ENCODE measurements at regions not wholly inside any gene's neighbourhood (a gene's known extent, or its start where the extent isn't known, plus 50 kb on each side); places are given as distances from the start of the nearest gene placed in this dataset.

DNA sequence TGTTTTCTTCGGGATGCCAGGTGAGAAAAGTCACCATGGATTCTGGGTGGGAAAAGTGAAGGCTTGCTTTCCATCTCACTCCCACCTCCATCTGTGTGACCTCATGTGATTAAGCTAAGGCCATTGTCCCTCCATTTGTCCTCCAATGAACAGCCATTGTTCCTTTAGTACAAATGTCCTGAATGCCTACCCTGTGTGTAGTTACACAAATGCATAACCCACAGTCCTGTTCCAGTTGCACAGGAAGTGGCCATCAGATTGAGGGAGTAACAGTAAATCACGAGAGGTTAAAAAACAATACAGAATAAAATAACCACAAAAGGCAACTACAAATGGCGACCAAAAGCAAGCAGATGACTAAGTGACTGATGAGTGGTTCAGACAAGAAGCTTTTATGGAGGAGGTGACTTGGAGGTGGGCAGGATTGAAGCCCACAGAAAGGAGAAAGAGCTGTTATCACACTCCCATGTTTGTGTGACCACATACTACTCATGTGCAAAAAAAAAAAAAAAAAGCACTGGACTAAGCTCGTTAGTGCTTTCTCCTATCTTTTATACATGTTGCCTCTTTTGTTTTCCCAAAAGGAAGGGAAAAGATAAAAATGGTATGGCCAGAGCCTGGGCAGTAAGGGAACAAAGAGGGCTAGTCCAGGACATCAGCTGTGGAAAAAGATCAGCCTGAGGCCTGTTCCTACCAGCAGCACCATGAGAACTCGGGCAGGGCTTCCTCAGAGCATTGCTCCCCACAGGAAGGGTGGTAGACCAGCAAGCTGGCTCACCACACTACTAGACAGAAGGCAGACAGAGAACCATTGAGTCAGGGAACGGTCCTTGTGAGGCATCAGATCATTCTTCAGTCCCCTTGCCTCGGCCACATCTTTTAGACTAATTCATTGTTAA lies 111.0 kb downstream of the TFAP2A start:
- no peak overlapping the region for H3K27ac ChIP-seq (ENCODE audit: low read depth, low read length)
- no peak overlapping the region for H3K9ac ChIP-seq (ENCODE audit: low read length)
- H3K4me1 ChIP-seq (ENCODE audit: insufficient read depth, low read length) = no peaks in the 10 kb centered on the region

DNA sequence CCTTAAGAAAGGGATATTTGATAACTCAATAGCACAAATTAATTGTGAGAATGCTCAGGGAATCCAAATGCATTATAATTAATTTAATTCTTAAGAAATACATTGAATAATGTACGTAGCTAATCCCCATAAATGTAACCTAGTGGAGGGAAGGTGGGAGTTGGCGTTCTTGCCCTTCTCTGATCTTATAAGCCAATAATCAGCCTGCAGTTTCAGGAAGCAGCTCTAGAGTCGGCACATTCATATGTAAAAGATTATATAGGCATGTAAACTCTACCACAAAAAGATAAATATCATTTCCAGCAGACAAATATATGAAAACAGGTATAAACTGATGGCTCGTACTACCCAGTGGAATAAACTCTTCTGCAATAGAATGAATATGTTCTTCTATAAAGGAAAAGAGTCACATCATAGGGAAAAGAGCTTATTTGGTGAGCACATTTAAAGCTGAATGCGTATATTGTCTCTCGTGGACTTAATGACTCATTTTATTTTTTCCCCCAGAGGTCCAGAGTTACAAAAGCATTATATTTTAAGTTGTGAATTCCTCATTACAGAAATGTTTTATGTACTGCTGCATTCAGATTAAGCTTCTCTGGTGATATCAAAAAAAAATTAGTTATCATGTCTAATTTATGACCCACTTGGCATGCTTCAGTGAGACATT lies 112.2 kb downstream of the TFAP2A start:
- Histone ChIP-seq H3K4me3 (ENCODE audit: low read depth in 1 of 2, low read length in 2 of 2) (no peak overlapping the region), H3K36me3 (ENCODE audit: insufficient read depth, low read length) (no peaks in the 10 kb centered on the region), H3K4me1 (ENCODE audit: insufficient read depth, low read length) (no peaks in the 10 kb centered on the region), H3K9me3 (ENCODE audit: low read length) (no peaks in the 10 kb centered on the region), H3K27me3 (ENCODE audit: control insufficient read depth in 1 of 2, insufficient read depth in 2 of 2, low read length in 2 of 2) (no peaks in the 10 kb centered on the region), H3K9ac (ENCODE audit: low read length) (no peak overlapping the region), H3K27ac (ENCODE audit: low read depth, low read length) (no peak overlapping the region)

More for the DNA sequence above, 111.0 kb downstream of the TFAP2A start:
- H3K27me3 ChIP-seq (ENCODE audit: control insufficient read depth in 1 of 2, insufficient read depth in 2 of 2, low read length in 2 of 2) = no peaks in the 10 kb centered on the region
- no peak overlapping the region for H3K4me3 ChIP-seq (ENCODE audit: low read depth in 1 of 2, low read length in 2 of 2)
- no peaks in the 10 kb centered on the region for H3K36me3 ChIP-seq (ENCODE audit: insufficient read depth, low read length)
- no peaks in the 10 kb centered on the region for H3K9me3 ChIP-seq (ENCODE audit: low read length)

DNA sequence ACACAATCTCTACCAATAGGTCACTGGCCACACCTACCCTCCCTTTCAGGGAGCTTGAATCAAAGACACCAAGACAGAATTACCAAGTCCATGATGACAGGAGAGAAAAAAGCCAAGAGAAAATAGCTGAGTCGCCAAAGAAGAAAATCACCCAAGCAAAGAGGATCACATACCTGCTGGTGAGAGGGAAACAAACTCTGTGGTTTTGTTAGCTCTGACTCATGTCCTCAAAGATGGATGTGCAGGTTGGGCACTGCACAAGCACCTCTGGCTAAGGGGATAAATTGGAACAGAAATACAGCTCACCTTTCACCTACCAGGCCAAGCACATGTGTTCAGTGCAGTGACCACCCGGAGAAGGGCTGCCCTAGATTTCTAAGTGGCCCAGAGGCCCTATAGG lies 114.8 kb downstream of the TFAP2A start:
- no peak overlapping the region for H3K9ac ChIP-seq (ENCODE audit: low read length)
- H3K36me3 ChIP-seq (ENCODE audit: insufficient read depth, low read length) = no peaks in the 10 kb centered on the region
- no peaks in the 10 kb centered on the region for H3K27me3 ChIP-seq (ENCODE audit: control insufficient read depth in 1 of 2, insufficient read depth in 2 of 2, low read length in 2 of 2)
- no peaks in the 10 kb centered on the region for H3K4me1 ChIP-seq (ENCODE audit: insufficient read depth, low read length)
- no peak overlapping the region for H3K27ac ChIP-seq (ENCODE audit: low read depth, low read length)
- no peak overlapping the region for H3K4me3 ChIP-seq (ENCODE audit: low read depth in 1 of 2, low read length in 2 of 2)
- no peaks in the 10 kb centered on the region for H3K9me3 ChIP-seq (ENCODE audit: low read length)

DNA sequence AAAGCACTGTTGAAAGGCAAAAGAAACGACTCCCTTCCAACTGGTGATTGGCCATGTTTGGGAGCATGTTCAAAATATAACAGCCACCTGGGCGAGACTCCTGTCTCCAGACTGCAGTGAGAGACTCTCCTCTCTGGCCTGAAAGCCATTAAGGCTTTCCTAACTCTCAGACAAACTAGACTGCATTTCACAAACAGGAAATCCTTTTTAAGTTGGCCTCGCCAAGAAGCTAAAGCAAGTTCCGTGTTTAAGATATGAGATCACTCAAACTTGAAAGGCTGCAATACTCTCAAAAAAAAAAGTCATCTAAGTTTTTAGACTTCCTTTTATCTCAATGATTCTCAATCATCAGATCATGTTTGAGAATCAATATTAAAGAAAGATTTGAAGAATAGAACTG lies 117.0 kb downstream of the TFAP2A start:
- H3K36me3 ChIP-seq (ENCODE audit: insufficient read depth, low read length) = no peaks in the 10 kb centered on the region
- no peaks in the 10 kb centered on the region for H3K4me1 ChIP-seq (ENCODE audit: insufficient read depth, low read length)
- H3K9me3 ChIP-seq (ENCODE audit: low read length) = no peaks in the 10 kb centered on the region
- no peaks in the 10 kb centered on the region for H3K27me3 ChIP-seq (ENCODE audit: control insufficient read depth in 1 of 2, insufficient read depth in 2 of 2, low read length in 2 of 2)
- no peak overlapping the region for H3K27ac ChIP-seq (ENCODE audit: low read depth, low read length)
- no peak overlapping the region for H3K4me3 ChIP-seq (ENCODE audit: low read depth in 1 of 2, low read length in 2 of 2)
- no peak overlapping the region for H3K9ac ChIP-seq (ENCODE audit: low read length)

DNA sequence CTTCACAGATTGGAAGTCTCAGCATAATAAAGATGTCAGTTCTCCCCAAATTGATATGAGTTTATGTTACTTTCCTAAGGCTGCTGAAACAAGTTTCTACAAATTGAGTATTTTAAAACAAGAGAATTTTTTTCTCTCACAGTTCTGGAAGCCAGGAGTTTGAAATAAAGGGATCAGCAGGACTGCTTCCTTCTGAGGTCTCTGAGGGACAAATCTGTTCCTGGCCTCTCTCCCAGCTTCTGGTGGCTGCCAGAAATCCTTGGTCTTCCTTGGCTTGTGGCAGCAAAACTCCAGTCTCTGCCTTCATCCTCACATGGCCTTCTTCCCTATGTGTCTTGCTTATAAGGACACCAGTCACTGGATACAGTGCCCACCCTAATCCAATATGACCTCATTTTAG lies 136.1 kb downstream of the TFAP2A start:
- no peaks in the 10 kb centered on the region for H3K27me3 ChIP-seq (ENCODE audit: control insufficient read depth in 1 of 2, insufficient read depth in 2 of 2, low read length in 2 of 2)
- no peak overlapping the region for H3K27ac ChIP-seq (ENCODE audit: low read depth, low read length)
- no peaks in the 10 kb centered on the region for H3K9me3 ChIP-seq (ENCODE audit: low read length)
- H3K4me3 ChIP-seq (ENCODE audit: low read depth in 1 of 2, low read length in 2 of 2) = no peak overlapping the region
- no peaks in the 10 kb centered on the region for H3K4me1 ChIP-seq (ENCODE audit: insufficient read depth, low read length)
- no peak overlapping the region for H3K9ac ChIP-seq (ENCODE audit: low read length)
- no peaks in the 10 kb centered on the region for H3K36me3 ChIP-seq (ENCODE audit: insufficient read depth, low read length)

DNA sequence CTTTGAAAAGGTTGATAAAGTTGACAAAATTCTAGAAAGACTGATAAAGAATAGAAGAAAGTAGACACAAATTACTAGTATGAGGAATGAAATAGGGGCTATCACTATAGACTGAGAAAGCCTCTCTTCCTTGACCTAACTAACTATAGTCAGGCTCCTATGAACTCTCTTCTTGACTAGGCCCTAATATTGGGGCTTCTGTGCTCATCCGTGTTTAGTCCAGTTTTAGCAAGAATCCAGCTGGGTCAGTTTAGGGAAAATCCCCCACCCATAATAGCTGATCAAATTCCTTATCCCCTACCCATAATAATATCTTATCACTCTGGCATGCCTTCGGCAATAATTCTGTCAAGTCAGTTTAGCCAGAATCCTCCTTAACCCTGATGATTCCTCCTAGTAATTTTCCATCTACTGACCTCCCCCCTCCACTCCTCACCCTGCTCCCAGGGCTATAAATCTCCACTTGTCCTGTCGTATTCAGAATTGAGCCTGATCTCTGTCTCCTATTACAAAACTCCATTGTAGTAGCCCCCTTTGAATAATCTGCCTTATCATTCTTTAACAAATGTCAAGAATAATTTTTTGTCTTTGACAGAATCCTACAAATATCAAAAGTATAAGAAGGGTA lies 138.1 kb downstream of the TFAP2A start:
- H3K36me3 ChIP-seq (ENCODE audit: insufficient read depth, low read length) = no peaks in the 10 kb centered on the region
- no peak overlapping the region for H3K9ac ChIP-seq (ENCODE audit: low read length)
- H3K4me1 ChIP-seq (ENCODE audit: insufficient read depth, low read length) = no peaks in the 10 kb centered on the region
- no peaks in the 10 kb centered on the region for H3K27me3 ChIP-seq (ENCODE audit: control insufficient read depth in 1 of 2, insufficient read depth in 2 of 2, low read length in 2 of 2)
- H3K27ac ChIP-seq (ENCODE audit: low read depth, low read length) = no peak overlapping the region
- no peaks in the 10 kb centered on the region for H3K9me3 ChIP-seq (ENCODE audit: low read length)
- H3K4me3 ChIP-seq (ENCODE audit: low read depth in 1 of 2, low read length in 2 of 2) = no peak overlapping the region

DNA sequence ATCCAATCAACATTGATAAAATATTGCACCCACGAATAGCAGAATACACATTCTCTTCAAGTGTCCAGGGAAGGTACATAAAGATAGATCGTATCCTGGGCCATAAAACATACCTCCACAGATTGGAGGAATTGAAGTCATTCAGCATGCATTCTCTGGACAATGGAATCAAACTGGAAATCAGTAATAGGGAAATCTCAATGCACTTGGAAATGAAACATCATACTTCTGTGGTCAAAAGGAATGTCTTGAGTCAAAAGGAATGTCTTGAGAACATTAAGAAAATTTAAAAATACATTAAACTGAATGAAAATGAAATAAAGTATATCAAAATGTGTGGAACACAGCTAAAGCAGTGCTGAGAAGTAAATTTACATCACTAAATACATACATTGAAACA lies 138.8 kb downstream of the TFAP2A start:
- H3K4me3 ChIP-seq (ENCODE audit: low read depth in 1 of 2, low read length in 2 of 2) = no peak overlapping the region
- no peaks in the 10 kb centered on the region for H3K4me1 ChIP-seq (ENCODE audit: insufficient read depth, low read length)
- H3K27me3 ChIP-seq (ENCODE audit: control insufficient read depth in 1 of 2, insufficient read depth in 2 of 2, low read length in 2 of 2) = no peaks in the 10 kb centered on the region
- no peaks in the 10 kb centered on the region for H3K9me3 ChIP-seq (ENCODE audit: low read length)
- no peak overlapping the region for H3K9ac ChIP-seq (ENCODE audit: low read length)
- H3K27ac ChIP-seq (ENCODE audit: low read depth, low read length) = no peak overlapping the region
- no peaks in the 10 kb centered on the region for H3K36me3 ChIP-seq (ENCODE audit: insufficient read depth, low read length)

DNA sequence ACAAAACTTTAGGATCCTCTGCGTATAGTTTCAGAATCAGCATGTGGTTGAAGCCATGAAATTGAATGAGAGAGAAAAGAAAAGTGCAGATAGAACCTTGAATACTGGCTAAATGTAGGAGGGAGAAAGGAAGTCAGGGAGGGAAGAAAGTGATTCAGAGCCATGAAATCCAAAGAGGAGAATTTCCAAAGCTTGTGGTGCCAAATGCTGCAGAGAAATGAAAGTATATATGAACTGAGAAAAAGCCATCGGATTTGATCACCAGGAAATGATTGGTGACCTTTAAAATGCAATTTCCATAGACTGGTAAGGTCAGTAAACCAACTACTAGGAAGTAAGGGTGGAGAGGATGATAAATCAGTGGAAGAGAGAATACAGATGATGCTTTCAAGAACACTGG lies 142.3 kb downstream of the TFAP2A start:
- no peaks in the 10 kb centered on the region for H3K4me1 ChIP-seq (ENCODE audit: insufficient read depth, low read length)
- H3K9me3 ChIP-seq (ENCODE audit: low read length) = no peaks in the 10 kb centered on the region
- H3K27ac ChIP-seq (ENCODE audit: low read depth, low read length) = no peak overlapping the region
- H3K9ac ChIP-seq (ENCODE audit: low read length) = no peak overlapping the region
- H3K4me3 ChIP-seq (ENCODE audit: low read depth in 1 of 2, low read length in 2 of 2) = no peak overlapping the region
- H3K36me3 ChIP-seq (ENCODE audit: insufficient read depth, low read length) = no peaks in the 10 kb centered on the region
- H3K27me3 ChIP-seq (ENCODE audit: control insufficient read depth in 1 of 2, insufficient read depth in 2 of 2, low read length in 2 of 2) = peaks cover 0 to 7% of the 10 kb centered on the region in 2 donors

DNA sequence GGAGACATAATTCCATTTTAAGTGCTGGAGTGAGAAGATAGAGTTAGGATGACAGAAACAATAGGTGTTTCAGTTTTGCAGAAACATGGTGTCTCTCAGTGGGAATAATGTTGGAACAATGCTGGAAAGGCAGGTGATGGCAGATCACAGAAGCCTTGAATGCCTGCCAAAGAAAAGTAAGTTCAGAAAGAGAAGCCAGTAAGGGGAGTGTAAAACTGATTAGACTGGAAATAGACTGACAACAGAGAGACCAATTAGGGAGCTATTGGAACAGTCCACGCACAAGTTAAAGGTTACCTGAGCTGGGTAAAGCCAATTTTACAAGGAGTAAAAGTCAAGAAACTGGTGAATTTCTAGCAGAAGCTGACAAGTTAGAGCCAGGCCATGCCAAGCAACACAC lies 142.9 kb downstream of the TFAP2A start:
- Histone ChIP-seq H3K9ac (ENCODE audit: low read length) (no peak overlapping the region), H3K4me3 (ENCODE audit: low read depth in 1 of 2, low read length in 2 of 2) (no peak overlapping the region), H3K4me1 (ENCODE audit: insufficient read depth, low read length) (no peaks in the 10 kb centered on the region), H3K27ac (ENCODE audit: low read depth, low read length) (no peak overlapping the region), H3K27me3 (ENCODE audit: control insufficient read depth in 1 of 2, insufficient read depth in 2 of 2, low read length in 2 of 2) (peaks cover 0 to 7% of the 10 kb centered on the region in 2 donors), H3K9me3 (ENCODE audit: low read length) (no peaks in the 10 kb centered on the region), H3K36me3 (ENCODE audit: insufficient read depth, low read length) (no peaks in the 10 kb centered on the region)

DNA sequence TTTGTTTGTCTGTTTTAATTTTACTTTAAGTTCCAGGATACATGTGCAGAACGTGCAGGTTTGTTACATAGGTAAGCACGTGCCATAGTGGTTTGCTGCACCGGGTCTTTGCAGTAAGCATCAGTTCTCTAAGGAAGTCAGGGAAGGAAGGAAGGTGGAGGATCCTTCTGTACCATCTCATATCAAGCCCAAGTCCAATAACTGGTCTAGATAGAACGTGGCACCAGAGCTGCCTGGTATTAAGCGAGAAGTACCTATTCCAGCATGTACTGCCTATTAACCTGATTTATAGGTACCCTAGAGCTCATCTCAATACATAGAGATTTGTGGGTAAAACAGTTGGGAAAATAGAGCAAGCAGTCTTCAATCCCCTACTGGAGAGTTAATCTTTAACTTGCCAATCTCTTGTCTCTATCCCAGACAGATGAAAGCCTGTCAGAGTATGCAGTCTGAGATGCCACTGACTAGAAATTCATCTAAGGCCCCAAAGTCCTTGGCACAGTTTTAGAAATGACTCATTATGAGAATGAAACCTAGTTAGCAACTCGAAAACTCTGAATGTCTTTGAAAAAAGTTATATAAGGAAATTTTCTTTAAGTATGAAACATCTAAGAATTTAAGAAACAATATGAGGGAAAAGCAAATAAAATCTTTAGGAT lies 144.9 kb downstream of the TFAP2A start:
- Histone ChIP-seq H3K9ac (ENCODE audit: low read length) (no peak overlapping the region), H3K4me3 (ENCODE audit: low read depth in 1 of 2, low read length in 2 of 2) (no peak overlapping the region), H3K9me3 (ENCODE audit: low read length) (no peaks in the 10 kb centered on the region), H3K4me1 (ENCODE audit: insufficient read depth, low read length) (no peaks in the 10 kb centered on the region), H3K27ac (ENCODE audit: low read depth, low read length) (no peak overlapping the region), H3K27me3 (ENCODE audit: control insufficient read depth in 1 of 2, insufficient read depth in 2 of 2, low read length in 2 of 2) (peaks cover 0 to 7% of the 10 kb centered on the region in 2 donors), H3K36me3 (ENCODE audit: insufficient read depth, low read length) (no peaks in the 10 kb centered on the region)

DNA sequence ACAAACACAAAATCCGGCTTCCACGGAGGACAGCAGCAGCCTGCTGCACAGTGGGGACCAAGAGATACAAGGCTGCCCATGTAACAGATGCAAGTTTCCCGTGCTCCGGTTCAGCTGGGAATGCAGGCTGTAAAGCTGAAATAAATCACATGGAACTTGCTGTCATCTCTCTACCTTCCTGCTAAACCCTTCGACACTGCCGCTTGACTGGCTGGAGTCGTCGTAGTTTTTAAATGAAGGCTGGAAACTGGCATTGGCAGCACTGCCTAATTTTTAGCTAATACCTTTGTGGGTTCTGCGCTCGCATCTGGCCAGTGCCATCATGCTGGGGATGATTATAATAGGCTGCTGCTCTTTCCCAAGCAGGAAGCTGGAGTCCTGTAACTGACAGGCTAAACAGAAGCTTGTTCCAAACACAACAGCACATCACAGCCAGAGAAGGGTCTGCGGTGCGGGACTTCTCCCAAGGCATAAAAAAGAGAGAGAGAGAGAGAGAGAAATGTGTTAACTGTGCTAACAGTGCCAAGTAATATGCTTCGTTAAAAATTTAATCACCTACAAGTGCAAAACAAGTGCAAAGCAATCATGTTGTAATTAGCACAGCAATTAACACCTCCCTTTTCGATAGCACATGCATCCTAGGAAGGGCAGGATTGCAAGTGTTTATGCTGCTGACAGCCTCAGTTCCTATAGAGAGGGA lies 146.1 kb downstream of the TFAP2A start:
- H3K27ac ChIP-seq (ENCODE audit: low read depth, low read length) = no peak overlapping the region
- H3K9me3 ChIP-seq (ENCODE audit: low read length) = no peaks in the 10 kb centered on the region
- no peaks in the 10 kb centered on the region for H3K4me1 ChIP-seq (ENCODE audit: insufficient read depth, low read length)
- H3K4me3 ChIP-seq (ENCODE audit: low read depth in 1 of 2, low read length in 2 of 2) = no peak overlapping the region
- peaks cover 0 to 7% of the 10 kb centered on the region in 2 donors for H3K27me3 ChIP-seq (ENCODE audit: control insufficient read depth in 1 of 2, insufficient read depth in 2 of 2, low read length in 2 of 2)
- H3K9ac ChIP-seq (ENCODE audit: low read length) = no peak overlapping the region
- no peaks in the 10 kb centered on the region for H3K36me3 ChIP-seq (ENCODE audit: insufficient read depth, low read length)
